Psoas muscle (tissue), 7 donors: ENCODE measurements at regions not wholly inside any gene's neighbourhood (a gene's known extent, or its start where the extent isn't known, plus 50 kb on each side); places are given as distances from the start of the nearest gene placed in this dataset.

Source experiments
- ATAC-seq, 4 donors: fragments of 200-7000 bp; cut with Tn5 transposase; one replicate each; pipeline ENCODE4 v1.9.1; 2020; ENCODE audit warnings: moderate library complexity in 3 of 4, mild to moderate bottlenecking in 2 of 4
- DNase-seq, 2 donors: peaks; one replicate each; pipeline ENCODE4 v3.0.0-alpha.2; 2020
- H3K27ac ChIP-seq: fragments of 200-600 bp; one replicate; pipeline ENCODE4 v1.8.0; 2022
- H3K27me3 ChIP-seq, 3 donors: fragments of 200-600 bp in 1 of 3; one replicate each; pipeline versions ENCODE4 v1.6.1 to v1.8.0; 2013 to 2022; ENCODE audit warnings: low read length in 2 of 3, mild to moderate bottlenecking in 2 of 3, moderate library complexity in 1 of 3; ENCODE audit not compliant: insufficient read depth in 3 of 3
- H3K36me3 ChIP-seq, 2 donors: fragments of 200-600 bp in 1 of 2; one replicate each; pipeline versions ENCODE4 v1.6.1 to v1.8.0; 2013 to 2022; ENCODE audit warnings: low read depth in 1 of 2, mild to moderate bottlenecking in 1 of 2, moderate library complexity in 1 of 2; ENCODE audit not compliant: insufficient read depth in 1 of 2
- H3K4me1 ChIP-seq: fragments of 200-600 bp; one replicate; pipeline ENCODE4 v1.8.0; 2022
- H3K4me3 ChIP-seq: fragments of 200-600 bp; one replicate; pipeline ENCODE4 v1.8.0; 2022; ENCODE audit warnings: mild to moderate bottlenecking
- H3K9me3 ChIP-seq: fragments of 200-600 bp; one replicate; pipeline ENCODE4 v1.8.0; 2022
- CTCF ChIP-seq: fragments of 200-600 bp; IDR thresholded peaks from one replicate; pipeline ENCODE4 v1.8.0; 2022; ENCODE audit warnings: antibody characterized with exemption
- WGBS, 3 donors: extraction: QIAGEN DNeasy Blood & Tissue Kit; methylation state at CpG; one replicate each; pipeline versions ENCODE4 v1.1.6 to v1.1.7; 2013; 5-methylcytosine and 5-hydroxymethylcytosine counted together
- intact Hi-C, 2 donors: fragments of 100-400 bp; cut with DNase I; formaldehyde crosslinking; loops; one replicate each; pipeline versions ENCODE4 v1.11.0 to v1.14.2; 2022
- donor health status: healthy with polysubstance abuse.
- donor health status: DM: no; HTN: no; CAD: no; lungs with moderate emphysema.
- donor health status: Bipolar disorder and iron deficiency.
- donor health status: healthy.
- donor health status: DM: yes; HTN: yes; CAD: no.
- donor health status: DM: no; HTN: no; CAD: no.
- donor health status: DM: yes; HTN: yes; CAD: no.

GRCh38 chr4:152195888-152196287, 340.0 kb downstream of the FBXW7 start:
- WGBS, 3 donors = 48 to 65% (median 57%) methylated on average over 4 of the region's 4 CpGs
- DNase-seq = no peak
- Histone ChIP-seq H3K36me3 (no peaks in the 10 kb centered on the region), H3K27ac (no peak overlapping the region), H3K27me3 (no peaks in the 10 kb centered on the region), H3K9me3 (peaks cover 3% of the 10 kb centered on the region), H3K4me3 (no peak overlapping the region), H3K4me1 (peaks cover 8% of the 10 kb centered on the region)
- TF ChIP-seq CTCF = no peak
- intact Hi-C loops = no loop called here
- ATAC-seq = no peak

- no peak for ATAC-seq
- 90 to 100% (median 90%) methylated on average over 2 of the region's 2 CpGs for WGBS, 3 donors
- Histone ChIP-seq H3K27me3 (no peaks in the 10 kb centered on the region), H3K9me3 (peaks cover 3% of the 10 kb centered on the region), H3K4me1 (peaks cover 25% of the 10 kb centered on the region), H3K36me3 (no peaks in the 10 kb centered on the region), H3K27ac (no peak overlapping the region), H3K4me3 (no peak overlapping the region)
- DNase-seq = no peak
- TF ChIP-seq CTCF = no peak
- intact Hi-C loops = no loop called here
Measured at GRCh38 chr4:152193059-152193458, 342.8 kb downstream of the FBXW7 start.

- DNase-seq (no peak), ATAC-seq (no peak)
- H3K36me3 ChIP-seq = no peaks in the 10 kb centered on the region
- H3K27me3 ChIP-seq = no peaks in the 10 kb centered on the region
- H3K27ac ChIP-seq = no peak overlapping the region
- TF ChIP-seq CTCF = no peak
- 96 to 99% (median 97%) methylated on average over 7 of the region's 7 CpGs for WGBS, 3 donors
- peaks cover 20% of the 10 kb centered on the region for H3K4me1 ChIP-seq
- H3K9me3 ChIP-seq = peaks cover 3% of the 10 kb centered on the region
- H3K4me3 ChIP-seq = no peak overlapping the region
- intact Hi-C loops = no loop called here
Measured at GRCh38 chr4:152190907-152191306, 345.0 kb downstream of the FBXW7 start.

- no peak overlapping the region for H3K27ac ChIP-seq
- H3K4me3 ChIP-seq = no peak overlapping the region
- peaks cover 20% of the 10 kb centered on the region for H3K4me1 ChIP-seq
- peaks cover 3% of the 10 kb centered on the region for H3K9me3 ChIP-seq
- H3K27me3 ChIP-seq = no peaks in the 10 kb centered on the region
- TF ChIP-seq CTCF = no peak
- ATAC-seq (peak in 1 of 4 donors; percentile 26), DNase-seq (no peak)
- 36 to 55% (median 49%) methylated on average over 4 of the region's 4 CpGs for WGBS, 3 donors
- intact Hi-C loops = no loop called here
- no peaks in the 10 kb centered on the region for H3K36me3 ChIP-seq
Measured at GRCh38 chr4:152189451-152190179, 346.3 kb downstream of the FBXW7 start.

GRCh38 chr4:152188801-152189200, 347.1 kb downstream of the FBXW7 start:
- H3K27ac ChIP-seq = no peak overlapping the region
- DNase-seq (no peak), ATAC-seq (peak; percentile 70 to 94 (median 84))
- WGBS, 3 donors = 23 to 47% (median 27%) methylated on average over 4 of the region's 4 CpGs
- H3K4me3 ChIP-seq = no peak overlapping the region
- peaks cover 20% of the 10 kb centered on the region for H3K4me1 ChIP-seq
- H3K36me3 ChIP-seq = no peaks in the 10 kb centered on the region
- H3K9me3 ChIP-seq = no peaks in the 10 kb centered on the region
- no peak for TF ChIP-seq CTCF
- H3K27me3 ChIP-seq = no peaks in the 10 kb centered on the region
- intact Hi-C loops = no loop called here
